Heart left ventricle (tissue), 13 donors: ENCODE measurements at regions not wholly inside any gene's neighbourhood (a gene's known extent, or its start where the extent isn't known, plus 50 kb on each side); places are given as distances from the start of the nearest gene placed in this dataset.

Experiments
- POLR2A ChIP-seq, 2 donors: fragments of 450-650 bp; IDR thresholded peaks; one replicate each; pipeline ENCODE4 v1.6.1; 2017; ENCODE audit warnings: antibody characterized with exemption in 2 of 2, mild to moderate bottlenecking in 2 of 2, moderate library complexity in 2 of 2
- TF ChIP-seq, protein P1 (sequence below), 12 donors: fragments of 200-600 bp; sonication (generic) in 4 of 12; IDR thresholded peaks; one replicate each; pipeline versions ENCODE4 v1.5.0 to v1.8.0; 2018 to 2022; ENCODE audit warnings: antibody characterized with exemption in 12 of 12, mild to moderate bottlenecking in 5 of 12
- donor health status: ischemic (EF 13 %, LVEDD 7.1; RV severe dilation, severe dysfunction).
- donor health status: DM: no; HTN: yes; CAD: no.
- donor health status: DM: no; HTN: no; CAD: no.
- donor health status: ischemic (EF 25% LVEDD 6.9; RV normal size, moderate dysfunction).
- donor health status: ischemic (EF 25% LVEDD 5.7; RV mildly dilated, moderate dysfunction).
- donor health status: ischemic (EF 35%, LVEDD 5.7; RV mildly dilated, moderate dysfunction).
- donor health status: nonischemic (EF 11% LVEDD 7.7; RV severe dilation, severe dysfunction).
- donor health status: DM: yes; HTN: yes; CAD: no.
- donor health status: PGD.
- donor health status: ischemic (EF 29% LVEDD 5.4; RV normal size, mild dysfunction).
- donor health status: nonischemic (EF 23%, LVEDD 6.1; RV moderate dilation, normal function).

DNA sequence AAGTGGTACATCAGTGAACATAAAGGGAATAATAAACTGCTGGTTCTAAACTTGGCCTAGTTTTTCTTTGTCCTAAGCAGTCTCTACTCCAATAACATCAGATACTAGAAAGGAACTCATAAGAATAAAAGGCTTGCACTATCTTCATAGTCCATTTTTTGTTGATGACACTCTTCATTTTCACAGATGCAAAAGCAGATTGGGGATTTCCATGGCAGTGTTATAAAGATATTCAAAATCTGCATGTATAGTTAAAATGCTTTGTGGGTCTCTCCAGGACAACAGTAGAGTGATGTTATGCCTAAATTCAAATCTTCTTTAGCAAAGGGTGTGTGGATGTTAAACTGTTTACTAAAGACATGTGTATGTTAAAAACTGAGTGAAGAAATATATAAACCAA lies 745.8 kb downstream of the TRHDE start:
- TF ChIP-seq, protein P1, sequence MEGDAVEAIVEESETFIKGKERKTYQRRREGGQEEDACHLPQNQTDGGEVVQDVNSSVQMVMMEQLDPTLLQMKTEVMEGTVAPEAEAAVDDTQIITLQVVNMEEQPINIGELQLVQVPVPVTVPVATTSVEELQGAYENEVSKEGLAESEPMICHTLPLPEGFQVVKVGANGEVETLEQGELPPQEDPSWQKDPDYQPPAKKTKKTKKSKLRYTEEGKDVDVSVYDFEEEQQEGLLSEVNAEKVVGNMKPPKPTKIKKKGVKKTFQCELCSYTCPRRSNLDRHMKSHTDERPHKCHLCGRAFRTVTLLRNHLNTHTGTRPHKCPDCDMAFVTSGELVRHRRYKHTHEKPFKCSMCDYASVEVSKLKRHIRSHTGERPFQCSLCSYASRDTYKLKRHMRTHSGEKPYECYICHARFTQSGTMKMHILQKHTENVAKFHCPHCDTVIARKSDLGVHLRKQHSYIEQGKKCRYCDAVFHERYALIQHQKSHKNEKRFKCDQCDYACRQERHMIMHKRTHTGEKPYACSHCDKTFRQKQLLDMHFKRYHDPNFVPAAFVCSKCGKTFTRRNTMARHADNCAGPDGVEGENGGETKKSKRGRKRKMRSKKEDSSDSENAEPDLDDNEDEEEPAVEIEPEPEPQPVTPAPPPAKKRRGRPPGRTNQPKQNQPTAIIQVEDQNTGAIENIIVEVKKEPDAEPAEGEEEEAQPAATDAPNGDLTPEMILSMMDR (IDR thresholded peaks at IDR 0.05), result no peak
- no peak for TF ChIP-seq POLR2A (IDR thresholded peaks at IDR 0.05)
